ENCODE measurements at regions not wholly inside any gene's neighbourhood (a gene's known extent, or its start where the extent isn't known, plus 50 kb on each side); places are given as distances from the start of the nearest gene placed in this dataset.

GRCh38 chr20:48281501-48281900 lies 496.2 kb upstream of the SULF2 start:
- no peak overlapping the region for H3K4me3 Mint-ChIP-seq
- no peak for DNase-seq (ENCODE audit: low spot score)
- intact Hi-C loops (cut with micrococcal nuclease), result no loop called here
- no peaks in the 10 kb centered on the region for H3K4me1 Mint-ChIP-seq (ENCODE audit: low read depth)
- H3K36me3 Mint-ChIP-seq (ENCODE audit: low read depth), result no peaks in the 10 kb centered on the region
- no peaks in the 10 kb centered on the region for H3K9me3 Mint-ChIP-seq
- H3K27ac Mint-ChIP-seq, result no peak overlapping the region
- H3K27me3 Mint-ChIP-seq (ENCODE audit: insufficient read depth), result peaks cover 2% of the 10 kb centered on the region

- DNase-seq (ENCODE audit: low spot score), result no peak
- peaks cover 10% of the 10 kb centered on the region for H3K27me3 Mint-ChIP-seq (ENCODE audit: insufficient read depth)
- no peak overlapping the region for H3K4me3 Mint-ChIP-seq
- H3K36me3 Mint-ChIP-seq (ENCODE audit: low read depth), result no peaks in the 10 kb centered on the region
- H3K4me1 Mint-ChIP-seq (ENCODE audit: low read depth), result no peaks in the 10 kb centered on the region
- no peaks in the 10 kb centered on the region for H3K9me3 Mint-ChIP-seq
- intact Hi-C loops (cut with micrococcal nuclease), result no loop called here
- H3K27ac Mint-ChIP-seq, result no peak overlapping the region
Measured at GRCh38 chr20:48278961-48279481, 493.7 kb upstream of the SULF2 start.

- H3K4me1 Mint-ChIP-seq (ENCODE audit: low read depth), result no peaks in the 10 kb centered on the region
- H3K4me3 Mint-ChIP-seq, result no peak overlapping the region
- H3K9me3 Mint-ChIP-seq, result no peaks in the 10 kb centered on the region
- intact Hi-C loops (cut with micrococcal nuclease), result no loop called here
- H3K36me3 Mint-ChIP-seq (ENCODE audit: low read depth), result no peaks in the 10 kb centered on the region
- H3K27ac Mint-ChIP-seq, result no peak overlapping the region
- peaks cover 11% of the 10 kb centered on the region for H3K27me3 Mint-ChIP-seq (ENCODE audit: insufficient read depth)
- DNase-seq (ENCODE audit: low spot score), result no peak
Measured at GRCh38 chr20:48277266-48277665, 492.0 kb upstream of the SULF2 start.

- intact Hi-C loops (cut with micrococcal nuclease), result no loop called here
Measured at GRCh38 chr20:48276021-48276342, 490.7 kb upstream of the SULF2 start.

GRCh38 chr20:48275286-48276020 lies 490.2 kb upstream of the SULF2 start:
- no peak for DNase-seq (ENCODE audit: low spot score)
- Mint-ChIP-seq H3K4me3 (no peak overlapping the region), H3K27me3 (ENCODE audit: insufficient read depth) (peaks cover 13% of the 10 kb centered on the region), H3K36me3 (ENCODE audit: low read depth) (no peaks in the 10 kb centered on the region), H3K9me3 (no peaks in the 10 kb centered on the region), H3K4me1 (ENCODE audit: low read depth) (no peaks in the 10 kb centered on the region), H3K27ac (no peak overlapping the region)
- intact Hi-C loops (cut with micrococcal nuclease), result no loop called here

More at GRCh38 chr20:48276021-48276342, 490.7 kb upstream of the SULF2 start:
- H3K4me1 Mint-ChIP-seq (ENCODE audit: low read depth), result no peaks in the 10 kb centered on the region
- no peak for DNase-seq (ENCODE audit: low spot score)
- peaks cover 13% of the 10 kb centered on the region for H3K27me3 Mint-ChIP-seq (ENCODE audit: insufficient read depth)
- no peaks in the 10 kb centered on the region for H3K9me3 Mint-ChIP-seq
- no peak overlapping the region for H3K27ac Mint-ChIP-seq
- H3K4me3 Mint-ChIP-seq, result no peak overlapping the region
- H3K36me3 Mint-ChIP-seq (ENCODE audit: low read depth), result no peaks in the 10 kb centered on the region

- intact Hi-C loops (cut with micrococcal nuclease), result no loop called here
- DNase-seq (ENCODE audit: low spot score), result no peak
- Mint-ChIP-seq H3K36me3 (ENCODE audit: low read depth) (no peaks in the 10 kb centered on the region), H3K9me3 (no peaks in the 10 kb centered on the region), H3K27me3 (ENCODE audit: insufficient read depth) (peaks cover 13% of the 10 kb centered on the region), H3K4me3 (no peak overlapping the region), H3K27ac (no peak overlapping the region), H3K4me1 (ENCODE audit: low read depth) (no peaks in the 10 kb centered on the region)
Measured at GRCh38 chr20:48273843-48274242, 488.6 kb upstream of the SULF2 start.

- no peaks in the 10 kb centered on the region for H3K36me3 Mint-ChIP-seq (ENCODE audit: low read depth)
- H3K27me3 Mint-ChIP-seq (ENCODE audit: insufficient read depth), result peaks cover 11% of the 10 kb centered on the region
- H3K4me3 Mint-ChIP-seq, result no peak overlapping the region
- H3K27ac Mint-ChIP-seq, result no peak overlapping the region
- DNase-seq (ENCODE audit: low spot score), result no peak
- intact Hi-C loops (cut with micrococcal nuclease), result no loop called here
- H3K4me1 Mint-ChIP-seq (ENCODE audit: low read depth), result no peaks in the 10 kb centered on the region
- no peaks in the 10 kb centered on the region for H3K9me3 Mint-ChIP-seq
Measured at GRCh38 chr20:48270885-48271284, 485.6 kb upstream of the SULF2 start.

GRCh38 chr20:48267860-48268633 lies 482.8 kb upstream of the SULF2 start:
- peaks cover 3% of the 10 kb centered on the region for H3K27me3 Mint-ChIP-seq (ENCODE audit: insufficient read depth)
- H3K36me3 Mint-ChIP-seq (ENCODE audit: low read depth), result no peaks in the 10 kb centered on the region
- H3K9me3 Mint-ChIP-seq, result no peaks in the 10 kb centered on the region
- no peak for DNase-seq (ENCODE audit: low spot score)
- H3K4me3 Mint-ChIP-seq, result no peak overlapping the region
- H3K4me1 Mint-ChIP-seq (ENCODE audit: low read depth), result no peaks in the 10 kb centered on the region
- intact Hi-C loops (cut with micrococcal nuclease), result no loop called here
- no peak overlapping the region for H3K27ac Mint-ChIP-seq

- no peaks in the 10 kb centered on the region for H3K4me1 Mint-ChIP-seq (ENCODE audit: low read depth)
- H3K27me3 Mint-ChIP-seq (ENCODE audit: insufficient read depth), result no peaks in the 10 kb centered on the region
- intact Hi-C loops (cut with micrococcal nuclease), result no loop called here
- H3K27ac Mint-ChIP-seq, result no peak overlapping the region
- H3K36me3 Mint-ChIP-seq (ENCODE audit: low read depth), result no peaks in the 10 kb centered on the region
- DNase-seq (ENCODE audit: low spot score), result no peak
- no peak overlapping the region for H3K4me3 Mint-ChIP-seq
- no peaks in the 10 kb centered on the region for H3K9me3 Mint-ChIP-seq
Measured at GRCh38 chr20:48266571-48266970, 481.3 kb upstream of the SULF2 start.

- no peaks in the 10 kb centered on the region for H3K36me3 Mint-ChIP-seq (ENCODE audit: low read depth)
- no peak for DNase-seq (ENCODE audit: low spot score)
- H3K9me3 Mint-ChIP-seq, result no peaks in the 10 kb centered on the region
- no peak overlapping the region for H3K4me3 Mint-ChIP-seq
- intact Hi-C loops (cut with micrococcal nuclease), result no loop called here
- no peaks in the 10 kb centered on the region for H3K4me1 Mint-ChIP-seq (ENCODE audit: low read depth)
- H3K27me3 Mint-ChIP-seq (ENCODE audit: insufficient read depth), result no peaks in the 10 kb centered on the region
- no peak overlapping the region for H3K27ac Mint-ChIP-seq
Measured at GRCh38 chr20:48265791-48266190, 480.5 kb upstream of the SULF2 start.

GRCh38 chr20:48262955-48263354 lies 477.7 kb upstream of the SULF2 start:
- no peak for DNase-seq (ENCODE audit: low spot score)
- no peaks in the 10 kb centered on the region for H3K9me3 Mint-ChIP-seq
- H3K27ac Mint-ChIP-seq, result no peak overlapping the region
- H3K27me3 Mint-ChIP-seq (ENCODE audit: insufficient read depth), result peaks cover 5% of the 10 kb centered on the region
- H3K36me3 Mint-ChIP-seq (ENCODE audit: low read depth), result no peaks in the 10 kb centered on the region
- intact Hi-C loops (cut with micrococcal nuclease), result no loop called here
- H3K4me1 Mint-ChIP-seq (ENCODE audit: low read depth), result no peaks in the 10 kb centered on the region
- no peak overlapping the region for H3K4me3 Mint-ChIP-seq

- DNase-seq (ENCODE audit: low spot score), result no peak
- peaks cover 5% of the 10 kb centered on the region for H3K27me3 Mint-ChIP-seq (ENCODE audit: insufficient read depth)
- no peaks in the 10 kb centered on the region for H3K4me1 Mint-ChIP-seq (ENCODE audit: low read depth)
- H3K4me3 Mint-ChIP-seq, result no peak overlapping the region
- H3K36me3 Mint-ChIP-seq (ENCODE audit: low read depth), result no peaks in the 10 kb centered on the region
- intact Hi-C loops (cut with micrococcal nuclease), result no loop called here
- H3K27ac Mint-ChIP-seq, result no peak overlapping the region
- no peaks in the 10 kb centered on the region for H3K9me3 Mint-ChIP-seq
Measured at GRCh38 chr20:48262466-48262865, 477.2 kb upstream of the SULF2 start.

- intact Hi-C loops (cut with micrococcal nuclease), result no loop called here
- Mint-ChIP-seq H3K36me3 (ENCODE audit: low read depth) (no peaks in the 10 kb centered on the region), H3K27me3 (ENCODE audit: insufficient read depth) (peaks cover 5% of the 10 kb centered on the region), H3K27ac (no peak overlapping the region), H3K4me3 (no peak overlapping the region), H3K9me3 (no peaks in the 10 kb centered on the region), H3K4me1 (ENCODE audit: low read depth) (no peaks in the 10 kb centered on the region)
- DNase-seq (ENCODE audit: low spot score), result no peak
Measured at GRCh38 chr20:48261398-48261910, 476.2 kb upstream of the SULF2 start.
